ENCODE measurements at regions not wholly inside any gene's neighbourhood (a gene's known extent, or its start where the extent isn't known, plus 50 kb on each side); places are given as distances from the start of the nearest gene placed in this dataset.

GRCh38 chr20:51121901-51122412, 99.0 kb upstream of the KCNG1 start:
- intact Hi-C loops (cut with DNase I) = no loop called here
- ATAC-seq = no peak
- DNase-seq (ENCODE audit: missing footprints) = no peak

- intact Hi-C loops (cut with DNase I) = no loop called here
- no peak for ATAC-seq
- DNase-seq (ENCODE audit: missing footprints) = no peak
Observed at GRCh38 chr20:51121272-51121671, 98.4 kb upstream of the KCNG1 start.

- ATAC-seq (no peak), DNase-seq (ENCODE audit: missing footprints) (no peak)
- intact Hi-C loops (cut with DNase I) = no loop called here
Observed at GRCh38 chr20:51120868-51121267, 98.0 kb upstream of the KCNG1 start.

- intact Hi-C loops (cut with DNase I) = no loop called here
- DNase-seq (ENCODE audit: missing footprints) = no peak
- no peak for ATAC-seq
Observed at GRCh38 chr20:51120438-51120837, 97.5 kb upstream of the KCNG1 start.

- no peak for DNase-seq (ENCODE audit: missing footprints)
- intact Hi-C loops (cut with DNase I) = no loop called here
- ATAC-seq = no peak
Observed at GRCh38 chr20:51119914-51120313, 97.0 kb upstream of the KCNG1 start.

- ATAC-seq (no peak), DNase-seq (ENCODE audit: missing footprints) (no peak)
- intact Hi-C loops (cut with DNase I) = no loop called here
Observed at GRCh38 chr20:51118985-51119527, 96.1 kb upstream of the KCNG1 start.

- ATAC-seq (no peak), DNase-seq (ENCODE audit: missing footprints) (no peak)
- intact Hi-C loops (cut with DNase I) = no loop called here
Observed at GRCh38 chr20:51118216-51118615, 95.3 kb upstream of the KCNG1 start.

GRCh38 chr20:51116765-51117686, 94.1 kb upstream of the KCNG1 start:
- intact Hi-C loops (cut with DNase I) = no loop called here
- ATAC-seq = no peak
- no peak for DNase-seq (ENCODE audit: missing footprints)

- ATAC-seq = no peak
- intact Hi-C loops (cut with DNase I) = no loop called here
- DNase-seq (ENCODE audit: missing footprints) = no peak
Observed at GRCh38 chr20:51111290-51111689, 88.4 kb upstream of the KCNG1 start.

- DNase-seq (ENCODE audit: missing footprints) = no peak
- no peak for ATAC-seq
- intact Hi-C loops (cut with DNase I) = no loop called here
Observed at GRCh38 chr20:51108638-51109363, 85.9 kb upstream of the KCNG1 start.

GRCh38 chr20:51106011-51106410, 83.1 kb upstream of the KCNG1 start:
- DNase-seq (ENCODE audit: missing footprints) (no peak), ATAC-seq (no peak)
- intact Hi-C loops (cut with DNase I) = no loop called here

GRCh38 chr20:51104960-51105920, 82.3 kb upstream of the KCNG1 start:
- ATAC-seq (no peak), DNase-seq (ENCODE audit: missing footprints) (no peak)
- intact Hi-C loops (cut with DNase I) = no loop called here

GRCh38 chr20:51100617-51101016, 77.7 kb upstream of the KCNG1 start:
- no peak for ATAC-seq
- intact Hi-C loops (cut with DNase I) = no loop called here
- no peak for DNase-seq (ENCODE audit: missing footprints)

- no peak for DNase-seq (ENCODE audit: missing footprints)
- no peak for ATAC-seq
- intact Hi-C loops (cut with DNase I) = no loop called here
Observed at GRCh38 chr20:51098284-51098810, 75.4 kb upstream of the KCNG1 start.

GRCh38 chr20:51097351-51098120, 74.6 kb upstream of the KCNG1 start:
- ATAC-seq = no peak
- no peak for DNase-seq (ENCODE audit: missing footprints)
- intact Hi-C loops (cut with DNase I) = no loop called here

GRCh38 chr20:51096582-51097267, 73.8 kb upstream of the KCNG1 start:
- intact Hi-C loops (cut with DNase I) = no loop called here

More at GRCh38 chr20:51096582-51097267, 73.8 kb upstream of the KCNG1 start:
- ATAC-seq (no peak), DNase-seq (ENCODE audit: missing footprints) (no peak)

Measured in Right ventricle myocardium inferior (tissue), 1 donor.